ENCODE measurements at regions not wholly inside any gene's neighbourhood (a gene's known extent, or its start where the extent isn't known, plus 50 kb on each side); places are given as distances from the start of the nearest gene placed in this dataset.

- no peak for TF ChIP-seq CTCF (IDR thresholded peaks at IDR 0.05)
- Mint-ChIP-seq H3K36me3 (ENCODE audit: low read depth) (no peaks in the 10 kb centered on the region), H3K27ac (no peak overlapping the region), H3K27me3 (peaks cover 12% of the 10 kb centered on the region), H3K4me3 (no peak overlapping the region), H3K4me1 (ENCODE audit: low read depth) (no peaks in the 10 kb centered on the region), H3K9me3 (no peaks in the 10 kb centered on the region)
- POLR2A ChIA-PET = no interaction called here
- no peaks in the 10 kb centered on the region for H3K36me3 ChIP-seq (ENCODE audit: insufficient read depth, low read length)
- CTCF ChIA-PET = no interaction called here
- intact Hi-C loops (cut with DNase I, micrococcal nuclease) = no loop called here
- DNase-seq (no peak), ATAC-seq (ENCODE audit: poor library complexity) (no peak)
- H3K27ac ChIP-seq (ENCODE audit: low read depth in 1 of 2, low read length in 2 of 2) = no peak overlapping the region
- no peaks in the 10 kb centered on the region for H3K27me3 ChIP-seq (ENCODE audit: control insufficient read depth in 1 of 2, insufficient read depth in 2 of 2, low read length in 2 of 2)
- no peak overlapping the region for H3K4me3 ChIP-seq (ENCODE audit: low read length)
- no peaks in the 10 kb centered on the region for H3K4me1 ChIP-seq (ENCODE audit: insufficient read depth, low read length)
- H3K9me3 ChIP-seq (ENCODE audit: control insufficient read depth in 1 of 2, insufficient read depth in 1 of 2, low read length in 2 of 2) = no peaks in the 10 kb centered on the region
Observed at GRCh38 chr1:64398936-64399335, 71.0 kb upstream of the CACHD1 start.

- H3K36me3 ChIP-seq (ENCODE audit: insufficient read depth, low read length) = no peaks in the 10 kb centered on the region
- H3K27me3 ChIP-seq (ENCODE audit: control insufficient read depth in 1 of 2, insufficient read depth in 2 of 2, low read length in 2 of 2) = no peaks in the 10 kb centered on the region
- Mint-ChIP-seq H3K9me3 (no peaks in the 10 kb centered on the region), H3K36me3 (ENCODE audit: low read depth) (no peaks in the 10 kb centered on the region), H3K27ac (no peak overlapping the region), H3K4me3 (no peak overlapping the region), H3K4me1 (ENCODE audit: low read depth) (no peaks in the 10 kb centered on the region), H3K27me3 (no peaks in the 10 kb centered on the region)
- intact Hi-C loops (cut with DNase I, micrococcal nuclease) = no loop called here
- H3K9me3 ChIP-seq (ENCODE audit: control insufficient read depth in 1 of 2, insufficient read depth in 1 of 2, low read length in 2 of 2) = no peaks in the 10 kb centered on the region
- CTCF ChIA-PET = no interaction called here
- DNase-seq (no peak), ATAC-seq (ENCODE audit: poor library complexity) (no peak)
- no peaks in the 10 kb centered on the region for H3K4me1 ChIP-seq (ENCODE audit: insufficient read depth, low read length)
- H3K4me3 ChIP-seq (ENCODE audit: low read length) = no peak overlapping the region
- POLR2A ChIA-PET = no interaction called here
- no peak overlapping the region for H3K27ac ChIP-seq (ENCODE audit: low read depth in 1 of 2, low read length in 2 of 2)
- no peak for TF ChIP-seq CTCF (IDR thresholded peaks at IDR 0.05)
Observed at GRCh38 chr1:64401285-64401684, 68.6 kb upstream of the CACHD1 start.

- Mint-ChIP-seq H3K9me3 (no peaks in the 10 kb centered on the region), H3K36me3 (ENCODE audit: low read depth) (no peaks in the 10 kb centered on the region), H3K4me1 (ENCODE audit: low read depth) (no peaks in the 10 kb centered on the region), H3K27me3 (no peaks in the 10 kb centered on the region), H3K4me3 (no peak overlapping the region), H3K27ac (no peak overlapping the region)
- no peak for TF ChIP-seq CTCF (IDR thresholded peaks at IDR 0.05)
- Histone ChIP-seq H3K27me3 (ENCODE audit: control insufficient read depth in 1 of 2, insufficient read depth in 2 of 2, low read length in 2 of 2) (no peaks in the 10 kb centered on the region), H3K9me3 (ENCODE audit: control insufficient read depth in 1 of 2, insufficient read depth in 1 of 2, low read length in 2 of 2) (no peaks in the 10 kb centered on the region), H3K4me3 (ENCODE audit: low read length) (no peak overlapping the region), H3K4me1 (ENCODE audit: insufficient read depth, low read length) (no peaks in the 10 kb centered on the region), H3K27ac (ENCODE audit: low read depth in 1 of 2, low read length in 2 of 2) (no peak overlapping the region), H3K36me3 (ENCODE audit: insufficient read depth, low read length) (no peaks in the 10 kb centered on the region)
- ATAC-seq (ENCODE audit: poor library complexity) = no peak
- intact Hi-C loops (cut with DNase I, micrococcal nuclease) = no loop called here
- no peak for DNase-seq
- CTCF ChIA-PET = no interaction called here
- POLR2A ChIA-PET = no interaction called here
Observed at GRCh38 chr1:64403331-64403730, 66.6 kb upstream of the CACHD1 start.
